NCI-H82 treated with DMSO at 0.1 percent for 48 hours (cell line): ENCODE measurements at regions not wholly inside any gene's neighbourhood (a gene's known extent, or its start where the extent isn't known, plus 50 kb on each side); places are given as distances from the start of the nearest gene placed in this dataset.

Source experiments
- DNase-seq: peaks from one replicate; lab custom pipeline; 2025; ENCODE audit not compliant: unreplicated experiment; lab: John Stamatoyannopoulos, UW

DNA sequence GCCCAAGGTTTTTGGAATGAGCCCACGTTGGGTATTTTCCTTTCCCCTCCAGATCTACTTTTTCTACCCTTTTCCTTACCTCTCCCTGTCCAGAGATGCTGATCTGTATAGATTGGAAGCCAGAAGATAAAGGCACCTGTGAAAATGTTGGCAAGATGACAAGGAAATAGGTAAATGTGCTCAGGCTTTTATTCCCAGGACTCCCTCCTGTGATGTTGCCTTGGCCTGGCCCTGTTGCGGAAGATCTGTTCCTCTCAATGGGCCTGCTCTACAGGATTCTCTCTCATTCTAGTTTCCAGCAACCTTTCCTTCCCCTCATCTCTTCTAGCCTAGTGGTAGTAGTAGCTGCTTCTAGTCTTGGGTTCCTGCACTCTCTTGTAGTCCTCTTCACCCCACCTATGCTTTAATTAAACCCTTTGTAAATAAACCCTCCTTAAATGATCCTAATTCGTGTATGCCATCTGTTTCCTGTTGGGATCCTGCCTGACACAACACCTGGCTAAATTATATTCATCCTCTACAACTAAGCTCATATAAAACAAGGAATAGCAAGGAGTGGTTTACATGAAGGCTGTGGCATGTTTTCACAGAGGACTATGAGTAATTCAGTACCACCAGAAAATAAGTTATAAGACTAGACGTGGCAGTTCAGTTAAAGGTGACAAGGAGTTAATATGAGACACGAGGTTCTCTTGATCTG is 95.7 kb upstream of the MAOA start:
- DNase-seq: peak; percentile 63

DNA sequence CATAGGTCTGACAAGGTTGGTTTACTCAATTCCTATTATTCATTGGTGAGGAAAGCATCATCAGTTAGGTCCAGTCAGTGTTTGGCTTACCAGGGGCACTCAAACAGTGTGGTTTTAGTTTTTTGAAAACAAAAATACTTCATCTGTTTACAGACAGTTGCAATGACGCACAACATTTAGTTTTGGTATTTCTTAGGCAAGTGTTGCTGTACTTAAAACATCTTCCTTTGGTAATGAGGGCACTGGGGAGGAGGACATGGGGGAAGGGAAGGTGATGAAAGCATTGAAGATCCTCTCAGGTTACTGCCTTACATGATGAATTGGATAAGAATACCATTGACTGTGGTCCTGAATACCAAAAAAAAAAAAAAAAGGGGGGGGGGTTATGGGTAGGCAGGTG is 93.7 kb upstream of the MAOA start:
- DNase-seq: no peak

DNA sequence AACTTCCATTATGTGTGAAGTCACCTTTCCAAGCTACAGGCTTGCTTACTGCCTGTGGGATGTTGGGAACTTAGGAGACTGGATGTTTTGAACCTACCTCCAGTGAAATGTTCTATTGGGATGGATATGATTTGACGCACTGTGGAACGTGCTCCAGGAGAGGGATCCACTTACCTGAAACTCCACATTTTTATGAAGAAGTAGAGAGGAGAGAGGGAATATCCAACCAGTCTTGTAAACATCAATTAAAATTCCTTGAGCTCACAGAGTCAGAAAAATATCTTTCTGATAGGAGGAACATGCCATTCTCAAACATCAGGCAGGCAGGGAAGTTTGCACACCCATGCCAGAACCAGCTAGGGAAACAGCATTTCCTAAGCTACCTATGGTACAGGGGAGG is 91.1 kb upstream of the MAOA start:
- DNase-seq: no peak

DNA sequence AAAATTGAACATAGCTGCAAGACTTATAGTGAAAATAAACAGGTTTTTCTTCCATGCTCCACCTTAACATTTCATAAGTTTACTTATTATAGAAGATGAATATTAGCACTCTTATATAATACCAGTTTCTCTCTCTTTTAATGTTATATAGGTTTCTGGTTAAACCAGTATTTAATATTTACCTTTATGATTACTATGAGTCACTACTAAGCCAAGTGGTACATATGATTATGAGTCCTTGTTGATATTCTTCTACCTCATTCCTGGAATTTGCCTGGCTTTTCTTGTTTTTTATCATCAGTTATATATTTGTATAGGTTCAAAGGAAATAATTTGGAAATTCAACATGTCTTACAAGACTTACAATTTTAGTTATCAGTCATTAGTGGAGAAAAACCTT is 89.9 kb upstream of the MAOA start:
- no peak for DNase-seq

DNA sequence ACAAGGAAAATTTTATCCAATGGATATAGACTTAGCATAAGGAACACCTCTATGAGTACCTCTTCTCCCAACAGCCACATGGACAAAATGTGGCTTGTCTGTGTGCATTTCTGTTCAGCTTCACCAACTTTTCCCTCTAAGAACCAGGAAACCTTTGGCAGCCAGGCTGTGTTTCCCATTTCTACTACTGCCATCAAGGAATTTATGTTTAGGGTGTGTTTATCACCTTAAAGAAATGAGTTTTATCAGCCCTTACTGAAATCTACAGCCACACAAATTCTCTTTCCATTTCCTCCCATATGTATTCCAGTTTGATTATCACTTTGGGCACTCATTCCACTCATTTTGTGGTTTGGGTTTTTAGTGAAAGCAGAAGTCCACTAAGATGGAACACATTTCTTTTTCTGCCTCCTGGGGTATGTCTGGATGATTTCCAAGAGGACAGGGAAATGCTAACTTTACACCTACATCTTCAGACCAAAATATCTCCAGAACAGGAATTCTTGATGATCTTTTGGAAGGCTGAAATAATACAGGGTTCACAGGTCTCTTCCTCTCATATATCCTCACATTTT is 82.6 kb upstream of the MAOA start:
- no peak for DNase-seq

- DNase-seq: no peak
Observed at GRCh38 chrX:43580621-43581020, 75.5 kb upstream of the MAOA start.

GRCh38 chrX:43581167-43581566 is 74.9 kb upstream of the MAOA start:
- no peak for DNase-seq

DNA sequence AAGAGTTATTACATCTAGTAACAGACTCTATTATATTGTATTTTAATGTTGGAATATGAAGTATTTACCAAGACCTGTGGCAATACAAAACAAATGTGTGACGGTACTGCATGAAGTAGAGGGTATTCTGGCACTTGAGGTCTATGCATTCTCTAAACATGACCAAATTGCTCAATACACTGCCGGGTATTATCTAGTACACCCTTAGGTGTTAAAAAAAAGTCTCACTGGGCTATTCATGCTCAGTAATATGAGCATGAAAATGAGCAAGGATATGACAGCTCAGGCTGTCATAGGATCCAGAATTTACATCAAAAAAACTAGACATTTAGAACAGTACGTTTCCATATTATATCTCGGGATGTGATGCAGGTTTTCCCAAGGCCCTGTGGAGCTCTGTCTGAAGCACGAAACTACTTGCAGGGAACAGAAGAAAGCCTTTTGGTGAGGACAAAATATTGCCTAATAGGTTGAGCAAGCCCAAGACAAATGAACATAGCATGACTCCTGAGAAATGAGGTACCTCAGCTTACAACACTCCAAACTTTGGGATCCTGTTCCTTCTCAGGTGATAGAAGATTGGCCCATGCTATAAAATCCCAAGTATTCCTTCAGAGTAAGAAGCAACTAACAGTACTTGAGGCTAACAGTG is 74.1 kb upstream of the MAOA start:
- no peak for DNase-seq

- DNase-seq: no peak
Observed at GRCh38 chrX:43582540-43582913, 73.6 kb upstream of the MAOA start.

DNA sequence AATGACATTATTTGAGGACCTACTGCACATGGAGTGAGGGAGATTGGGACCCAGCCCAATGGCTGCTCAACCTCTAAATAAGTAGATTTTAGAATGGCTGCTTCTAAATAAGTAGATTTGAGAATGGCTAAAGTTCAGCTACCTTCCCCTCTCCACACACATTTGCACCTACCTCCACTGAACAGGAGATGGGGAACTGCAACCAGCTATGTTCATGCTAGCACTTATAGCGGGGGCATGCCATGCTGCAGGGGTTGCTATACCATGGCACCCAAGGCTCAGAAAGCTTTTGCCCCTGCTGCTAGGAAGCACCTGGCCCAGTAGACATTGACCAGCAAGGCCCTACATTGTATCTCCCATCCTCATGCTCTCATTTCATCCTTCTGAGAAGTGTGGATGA is 70.2 kb upstream of the MAOA start:
- DNase-seq: no peak

GRCh38 chrX:43586830-43587229 is 69.3 kb upstream of the MAOA start:
- no peak for DNase-seq

GRCh38 chrX:43589735-43590134 is 66.4 kb upstream of the MAOA start:
- DNase-seq: no peak

DNA sequence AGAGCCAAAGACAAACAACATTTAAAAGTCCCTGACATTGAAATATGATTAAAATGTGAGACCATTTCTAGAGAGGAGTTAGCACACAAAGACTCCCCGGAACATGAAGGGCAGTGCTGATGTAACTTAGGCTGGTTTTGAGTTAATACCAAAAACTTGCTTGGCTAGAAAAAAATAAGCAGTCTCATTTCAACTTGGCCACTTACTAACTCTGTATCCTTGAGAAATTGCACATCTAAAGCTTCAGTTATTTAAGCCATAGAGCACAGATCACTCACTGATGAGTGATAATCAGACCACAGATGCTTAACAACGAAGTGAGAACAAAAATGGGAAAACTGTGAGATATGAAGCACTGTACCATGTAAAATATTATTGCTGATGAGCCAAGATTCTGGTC is 65.9 kb upstream of the MAOA start:
- no peak for DNase-seq

- no peak for DNase-seq
Observed at GRCh38 chrX:43592597-43592996, 63.5 kb upstream of the MAOA start.

- no peak for DNase-seq
Observed at GRCh38 chrX:43595931-43596330, 60.2 kb upstream of the MAOA start.

- no peak for DNase-seq
Observed at GRCh38 chrX:43604753-43605152, 51.3 kb upstream of the MAOA start.

- no peak for DNase-seq
Observed at GRCh38 chrX:43605351-43605750, 50.7 kb upstream of the MAOA start.
